HCT116 (cell line): ENCODE measurements at regions not wholly inside any gene's neighbourhood (a gene's known extent, or its start where the extent isn't known, plus 50 kb on each side); places are given as distances from the start of the nearest gene placed in this dataset.

Experiments
- ATAC-seq: fragments of 200-7000 bp; cut with Tn5 transposase; 2 replicates; pipeline ENCODE4 v1.9.1; 2020; ENCODE audit warnings: mild to moderate bottlenecking, moderate library complexity
- BruUV-seq: library from RNA; stranded (reverse); fragments of 400-500 nt; replicated peaks from 2 replicates; lab custom pipeline; 2021; lab: Mats Ljungman, UMichigan
- CTCF ChIA-PET: fragments of 300-600 bp; sonication (Branson Sonifier 250); formaldehyde crosslinking; loops from one replicate; lab custom pipeline; 2021; ENCODE audit warnings: antibody characterized with exemption; lab: Charles Lee
- POLR2A ChIA-PET: fragments of 300-600, 350-600 bp; sonication (Branson Sonifier 250); formaldehyde crosslinking; loops from one replicate; lab custom pipeline; 2021; ENCODE audit warnings: antibody characterized with exemption; lab: Charles Lee
- RAD21 ChIA-PET, 2 experiments: fragments of 300-600 bp; sonication (Branson Sonifier 250); formaldehyde crosslinking; loops; one replicate each; lab custom pipeline; 2023; ENCODE audit warnings: low total read pairs in 2 of 2; ENCODE audit not compliant: uncharacterized antibody in 2 of 2, unreplicated experiment in 2 of 2, low non-redundant PET in 1 of 2; lab: Charles Lee
- DNase-seq: peaks from one replicate; pipeline ENCODE4 v3.0.0-alpha.2; 2010; ENCODE audit warnings: low read depth, low spot score
- H2AFZ ChIP-seq: fragments of 200-600 bp; shearing (Covaris generic), sonication (generic); 2 replicates; pipeline ENCODE4 v1.6.1; 2017; ENCODE audit warnings: low read depth, mixed run types, mixed read lengths, antibody characterized with exemption, low read length; ENCODE audit not compliant: poor library complexity, severe bottlenecking
- H3K27ac ChIP-seq: 2 replicates; pipeline ENCODE4 v1.5.1; 2012; ENCODE audit warnings: low read depth, low read length
- H3K27me3 ChIP-seq: fragments of 200-600 bp; sonication (generic); 2 replicates; pipeline ENCODE4 v1.6.1; 2016; ENCODE audit warnings: mixed run types, low read length, mixed read lengths; ENCODE audit not compliant: insufficient read depth
- H3K36me3 ChIP-seq, 2 experiments: fragments of 200-500 bp in 1 of 2; fragments of 200-600 bp in 1 of 2; sonication (Bioruptor generic) in 1 of 2; sonication (generic) in 1 of 2; 2 replicates each; pipeline versions ENCODE4 v1.5.1 to v1.6.1; 2014 to 2016; ENCODE audit warnings: low read length in 2 of 2, inconsistent platforms in 1 of 2, mixed read lengths in 1 of 2, mixed run types in 1 of 2; ENCODE audit not compliant: insufficient read depth in 2 of 2, control insufficient read depth in 1 of 2
- H3K4me1 ChIP-seq, 2 experiments: fragments of 200-600 bp in 1 of 2; sonication (generic) in 1 of 2; 2 replicates each; pipeline versions ENCODE4 v1.5.1 to v1.6.1; 2012 to 2017; ENCODE audit warnings: low read length in 2 of 2, inconsistent platforms in 1 of 2, mild to moderate bottlenecking in 1 of 2, mixed read lengths in 1 of 2, mixed run types in 1 of 2, moderate library complexity in 1 of 2; ENCODE audit not compliant: insufficient read depth in 2 of 2, control insufficient read depth in 1 of 2
- H3K4me2 ChIP-seq: fragments of 200-600 bp; sonication (generic); 2 replicates; pipeline ENCODE4 v1.6.1; 2017; ENCODE audit warnings: mixed run types, low read length, mixed read lengths
- H3K4me3 ChIP-seq, 2 experiments: fragments of 200-600 bp in 1 of 2; sonication (generic) in 1 of 2; replicated peaks in 1 of 2; 2 replicates each; pipeline ENCODE4 v1.5.1; 2011 to 2016; ENCODE audit warnings: low read length in 2 of 2, control low read depth in 1 of 2, low read depth in 1 of 2, mild to moderate bottlenecking in 1 of 2, mixed read lengths in 1 of 2, mixed run types in 1 of 2
- H3K79me2 ChIP-seq: fragments of 200-600 bp; sonication (generic); 2 replicates; pipeline ENCODE4 v1.6.1; 2017; ENCODE audit warnings: mild to moderate bottlenecking, mixed run types, low read length, moderate library complexity, mixed read lengths; ENCODE audit not compliant: insufficient read depth
- H3K9ac ChIP-seq: fragments of 200-600 bp; sonication (generic); 2 replicates; pipeline ENCODE4 v1.6.1; 2016; ENCODE audit warnings: low read length, mixed read lengths
- H3K9me2 ChIP-seq: fragments of 200-600 bp; sonication (generic), shearing (Covaris generic); 2 replicates; pipeline ENCODE4 v1.6.1; 2017; ENCODE audit warnings: mixed run types, mild to moderate bottlenecking, moderate library complexity; ENCODE audit not compliant: insufficient read depth
- H3K9me3 ChIP-seq, 2 experiments: fragments of 200-500 bp in 1 of 2; fragments of 200-600 bp in 1 of 2; sonication (Bioruptor generic) in 1 of 2; sonication (generic) in 1 of 2; 2 replicates each; pipeline ENCODE4 v1.6.1; 2014 to 2017; ENCODE audit warnings: low read length in 2 of 2, mixed read lengths in 2 of 2, inconsistent platforms in 1 of 2, low read depth in 1 of 2, mild to moderate bottlenecking in 1 of 2, mixed run types in 1 of 2, moderate library complexity in 1 of 2; ENCODE audit not compliant: control insufficient read depth in 1 of 2, insufficient read depth in 1 of 2
- H4K20me1 ChIP-seq: fragments of 200-600 bp; sonication (generic), shearing (Covaris generic); 2 replicates; pipeline ENCODE4 v1.6.1; 2017; ENCODE audit warnings: mixed run types, mild to moderate bottlenecking, moderate library complexity; ENCODE audit not compliant: insufficient read depth
- CEBPB ChIP-seq: IDR thresholded peaks from 2 replicates; pipeline ENCODE4 v1.6.1; 2012; ENCODE audit warnings: low read depth
- CTCF ChIP-seq, 3 experiments: fragments of 200-600 bp in 1 of 3; sonication (generic) in 1 of 3; IDR thresholded peaks in 2 of 3; conservative IDR thresholded peaks in 1 of 3; 2 replicates each; pipeline ENCODE4 v1.5.1; 2012 to 2017; ENCODE audit warnings: low read depth in 2 of 3, low read length in 2 of 3, antibody characterized with exemption in 1 of 3, borderline replicate concordance in 1 of 3, control low read depth in 1 of 3, mild to moderate bottlenecking in 1 of 3, mixed read lengths in 1 of 3, mixed run types in 1 of 3, moderate library complexity in 1 of 3; ENCODE audit not compliant: insufficient read depth in 1 of 3
- EGR1 ChIP-seq: IDR thresholded peaks from 2 replicates; pipeline ENCODE4 v1.6.1; 2012; ENCODE audit warnings: low read depth
- ELF1 ChIP-seq: IDR thresholded peaks from 2 replicates; pipeline ENCODE4 v1.6.1; 2012; ENCODE audit warnings: low read depth, borderline replicate concordance
- EZH2 ChIP-seq: fragments of 200-600 bp; sonication (generic); IDR thresholded peaks from 2 replicates; pipeline ENCODE4 v1.6.1; 2017; ENCODE audit warnings: antibody characterized with exemption, mixed run types
- EZH2phosphoT487 ChIP-seq: fragments of 200-600 bp; IDR thresholded peaks from 2 replicates; pipeline ENCODE4 v1.6.1; 2018; ENCODE audit warnings: antibody characterized with exemption, borderline replicate concordance
- FOSL1 ChIP-seq: IDR thresholded peaks from 2 replicates; pipeline ENCODE4 v1.6.1; 2012; ENCODE audit warnings: low read depth
- JUND ChIP-seq: IDR thresholded peaks from 2 replicates; pipeline ENCODE4 v1.6.1; 2012
- POLR2A ChIP-seq: IDR thresholded peaks from 2 replicates; pipeline ENCODE4 v1.7.0; 2011; ENCODE audit warnings: borderline replicate concordance; ENCODE audit not compliant: insufficient read depth, insufficient read length; ENCODE audit errors: extremely low read depth
- POLR2AphosphoS5 ChIP-seq: IDR thresholded peaks from 2 replicates; pipeline ENCODE4 v1.6.1; 2011; ENCODE audit warnings: mild to moderate bottlenecking, low read depth, low read length, moderate library complexity
- SP1 ChIP-seq: IDR thresholded peaks from 2 replicates; pipeline ENCODE4 v1.6.1; 2012; ENCODE audit warnings: low read depth
- TCF7L2 ChIP-seq: IDR thresholded peaks from 2 replicates; pipeline ENCODE4 v1.7.0; 2011; ENCODE audit warnings: borderline replicate concordance, inconsistent platforms; ENCODE audit not compliant: insufficient read depth, insufficient read length; ENCODE audit errors: extremely low read depth
- YY1 ChIP-seq: IDR thresholded peaks from 2 replicates; pipeline ENCODE4 v1.6.1; 2011; ENCODE audit warnings: low read length, low read depth, moderate library complexity, mild to moderate bottlenecking; ENCODE audit not compliant: insufficient replicate concordance; ENCODE audit errors: extremely low read depth
- ZFX ChIP-seq: fragments of 450-650 bp; IDR thresholded peaks from 2 replicates; pipeline ENCODE4 v1.6.1; 2017
- intact Hi-C: fragments of 100-400 bp; cut with micrococcal nuclease; formaldehyde crosslinking; loops from 2 replicates; pipeline ENCODE4 v1.10.0; 2022
- TF ChIP-seq, protein P1 (sequence below): IDR thresholded peaks from 2 replicates; pipeline ENCODE4 v1.6.1; 2012

DNA sequence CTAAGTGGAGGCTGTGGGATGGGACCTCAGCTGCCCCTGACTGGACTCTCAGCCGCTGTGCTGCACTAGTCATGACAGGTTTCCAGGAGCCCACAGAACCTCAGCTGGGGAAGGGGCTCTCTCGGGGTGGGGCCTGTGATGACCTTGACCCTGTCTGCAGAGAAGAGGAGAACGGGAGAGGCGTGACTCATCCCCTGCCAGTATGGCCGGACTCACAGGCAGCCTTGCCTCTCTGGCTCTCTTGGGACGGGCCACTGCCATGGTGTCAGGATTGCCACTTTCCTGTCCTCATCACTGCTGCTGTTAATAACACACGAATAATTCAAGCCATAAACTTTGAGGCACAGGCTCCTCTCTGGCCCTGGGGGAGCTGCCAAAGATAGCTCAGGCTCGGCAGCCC lies 295.3 kb downstream of the UQCRFS1 start (continued):
- TF ChIP-seq CTCF (IDR thresholded peaks at IDR 0.05 in 2 of 3, conservative IDR thresholded peaks at IDR 0.05 in 1 of 3; ENCODE audit: borderline replicate concordance in 1 of 3, insufficient read depth in 1 of 3, low read depth in 2 of 3, low read length in 2 of 3) (no peak), POLR2A (no peak), EGR1 (no peak), ZFX (no peak), CEBPB (no peak), JUND (no peak)
- TF ChIP-seq, protein P1, sequence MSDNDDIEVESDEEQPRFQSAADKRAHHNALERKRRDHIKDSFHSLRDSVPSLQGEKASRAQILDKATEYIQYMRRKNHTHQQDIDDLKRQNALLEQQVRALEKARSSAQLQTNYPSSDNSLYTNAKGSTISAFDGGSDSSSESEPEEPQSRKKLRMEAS = no peak

- ChIA-PET RAD21 (no interaction called here), POLR2A (no interaction called here), CTCF (no interaction called here)
- no TSS peak for BruUV-seq
- Histone ChIP-seq H3K9me2 (no peaks in the 10 kb centered on the region), H2AFZ (no peak overlapping the region), H3K9me3 (peaks cover 9 to 11% of the 10 kb centered on the region in 2 experiments; a peak in 2 of 4 replicates), H4K20me1 (no peaks in the 10 kb centered on the region), H3K9ac (no peak overlapping the region), H3K36me3 (no peaks in the 10 kb centered on the region), H3K4me2 (no peak overlapping the region), H3K27me3 (no peaks in the 10 kb centered on the region), H3K27ac (no peak overlapping the region), H3K4me1 (no peaks in the 10 kb centered on the region), H3K79me2 (no peaks in the 10 kb centered on the region), H3K4me3 (no peak overlapping the region)
- ATAC-seq (no peak), DNase-seq (no peak)
- TF ChIP-seq EZH2phosphoT487 = no peak
- TF ChIP-seq POLR2AphosphoS5 = no peak
- no peak for TF ChIP-seq YY1
- TF ChIP-seq FOSL1 = no peak
- no peak for TF ChIP-seq TCF7L2
- TF ChIP-seq ELF1 = no peak
- no peak for TF ChIP-seq JUND
- no peak for TF ChIP-seq SP1
- TF ChIP-seq EZH2 = no peak
- intact Hi-C loops = no loop called here
Observed at GRCh38 chr19:28915737-28916460, 297.1 kb downstream of the UQCRFS1 start.
